ENCODE measurements at regions not wholly inside any gene's neighbourhood (a gene's known extent, or its start where the extent isn't known, plus 50 kb on each side); places are given as distances from the start of the nearest gene placed in this dataset.

DNA sequence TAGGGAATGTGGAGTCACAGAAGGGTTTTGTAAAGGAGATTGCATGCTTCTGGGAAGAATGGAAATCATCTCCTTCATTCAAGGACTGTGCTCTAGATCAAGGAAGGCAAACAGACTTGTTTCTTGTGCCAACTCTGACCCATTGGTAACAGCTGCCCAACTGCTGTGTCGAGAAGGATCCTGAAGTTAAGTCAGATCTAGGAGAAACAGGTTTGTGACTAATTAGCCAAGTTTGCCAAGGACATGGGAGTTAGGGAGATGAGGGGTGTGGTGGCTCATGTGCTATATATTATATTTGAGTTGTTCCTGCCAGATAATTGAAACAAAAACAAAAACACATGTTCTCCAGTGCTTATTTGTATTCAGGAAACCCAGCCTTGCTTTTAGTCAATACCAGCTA lies 251.2 kb upstream of the USP24 start:
- WGBS (ENCODE audit: extremely low coverage, insufficient read length, low lambda C conversion rate) = no CpG with 5 or more reads among the region's 1 CpG
- H3K9me3 Mint-ChIP-seq = no peaks in the 10 kb centered on the region
- no peaks in the 10 kb centered on the region for H3K27me3 Mint-ChIP-seq (ENCODE audit: low read depth)
- no peak overlapping the region for H2BK120ac ChIP-seq (ENCODE audit: low read depth, low read length, poor library complexity, severe bottlenecking)
- H3K4ac ChIP-seq (ENCODE audit: low read depth, low read length) = no peak overlapping the region
- no peak for TF ChIP-seq CTCF (conservative IDR thresholded peaks at IDR 0.05)
- no peak overlapping the region for H3T11ph ChIP-seq (ENCODE audit: low read length)
- H3K27ac Mint-ChIP-seq = no peak overlapping the region
- no peak overlapping the region for H2AK5ac ChIP-seq (ENCODE audit: insufficient read length, low read length)
- H3K14ac ChIP-seq (ENCODE audit: insufficient read depth, low read length) = no peak overlapping the region
- H3K9ac ChIP-seq (ENCODE audit: extremely low read depth, insufficient read length, low read length) = no peak overlapping the region
- H2BK5ac ChIP-seq (ENCODE audit: insufficient read length, low read length) = no peak overlapping the region
- no peaks in the 10 kb centered on the region for H3K36me3 Mint-ChIP-seq (ENCODE audit: insufficient read depth in 1 of 3, low read depth in 3 of 3)
- H3K4me1 Mint-ChIP-seq = peaks cover 10 to 12% of the 10 kb centered on the region in 2 experiments
- no peak overlapping the region for H3K4me2 ChIP-seq (ENCODE audit: insufficient read depth, insufficient read length, low read length)
- H4K91ac ChIP-seq (ENCODE audit: insufficient read length, low read depth, low read length) = no peak overlapping the region
- no peak for DNase-seq
- H3K23me2 ChIP-seq (ENCODE audit: insufficient read length, low read depth, low read length, poor library complexity, severe bottlenecking) = no peaks in the 10 kb centered on the region
- H2BK20ac ChIP-seq (ENCODE audit: low read depth, low read length, poor library complexity, severe bottlenecking) = no peak overlapping the region
- no peaks in the 10 kb centered on the region for H3K4me1 ChIP-seq (ENCODE audit: insufficient read depth, low read length)
- no peaks in the 10 kb centered on the region for H4K20me1 ChIP-seq (ENCODE audit: control insufficient read depth, insufficient read depth, insufficient read length)
- no peak overlapping the region for H2BK12ac ChIP-seq (ENCODE audit: insufficient read length, low read depth, low read length)
- H3K9me3 ChIP-seq (ENCODE audit: control insufficient read depth, low read depth, low read length) = no peaks in the 10 kb centered on the region
- H2BK15ac ChIP-seq (ENCODE audit: low read depth, low read length) = no peak overlapping the region
- H3K56ac ChIP-seq (ENCODE audit: insufficient read length, low read depth, low read length) = no peak overlapping the region
- H3K4me3 Mint-ChIP-seq = no peak overlapping the region
- no peak overlapping the region for H3K23ac ChIP-seq (ENCODE audit: insufficient read length, low read depth, low read length)
- H3K79me2 ChIP-seq (ENCODE audit: insufficient read depth, low read length) = no peaks in the 10 kb centered on the region
- no peak overlapping the region for H4K8ac ChIP-seq (replicated peaks; ENCODE audit: insufficient read length, low read depth, low read length)
- H3K79me1 ChIP-seq (ENCODE audit: insufficient read depth, low read depth, low read length, poor library complexity, severe bottlenecking) = no peaks in the 10 kb centered on the region
- no peak overlapping the region for H3K27ac ChIP-seq (ENCODE audit: insufficient read length, low read depth, low read length)
- H4K5ac ChIP-seq (ENCODE audit: insufficient read length, low read depth, low read length) = no peak overlapping the region
- H2AFZ ChIP-seq (ENCODE audit: low read length) = no peak overlapping the region
- H3K27me3 ChIP-seq (ENCODE audit: insufficient read depth, low read length) = no peaks in the 10 kb centered on the region
- no peak overlapping the region for H3K18ac ChIP-seq (ENCODE audit: insufficient read length, low read depth, low read length)

All from H9 (cell line).